H1 (cell line): ENCODE measurements at regions not wholly inside any gene's neighbourhood (a gene's known extent, or its start where the extent isn't known, plus 50 kb on each side); places are given as distances from the start of the nearest gene placed in this dataset.

Experiments
- CBX5 ChIP-seq: fragments of 300-800, 300-1000 bp; sonication (generic); IDR thresholded peaks from 2 replicates; pipeline ENCODE4 v1.7.1; 2016; ENCODE audit warnings: antibody characterized with exemption, low read length, low read depth
- CHD2 ChIP-seq: IDR thresholded peaks from 2 replicates; pipeline ENCODE4 v1.6.1; 2012; ENCODE audit warnings: low read length, improper control_type of control experiment
- KDM5A ChIP-seq: fragments of 200-600 bp; IDR thresholded peaks from 2 replicates; pipeline ENCODE4 v1.7.1; 2012; ENCODE audit warnings: mild to moderate bottlenecking, low read length, inconsistent platforms, mixed read lengths
- POLR2A ChIP-seq, 2 experiments: IDR thresholded peaks; 1 replicate in 1 of 2; 2 replicates in 1 of 2; pipeline ENCODE4 v1.6.1; 2011; ENCODE audit warnings: low read depth in 2 of 2, low read length in 2 of 2, mild to moderate bottlenecking in 2 of 2; ENCODE audit errors: control extremely low read depth in 1 of 2
- RNF2 ChIP-seq: fragments of 200-900, 300-1000 bp; sonication (generic); IDR thresholded peaks from 2 replicates; pipeline ENCODE4 v1.7.1; 2016; ENCODE audit warnings: borderline replicate concordance, low read depth, mild to moderate bottlenecking, antibody characterized with exemption, low read length; ENCODE audit not compliant: poor library complexity, severe bottlenecking; ENCODE audit errors: missing control alignments
- SIN3A ChIP-seq, 2 experiments: IDR thresholded peaks in 1 of 2; conservative IDR thresholded peaks in 1 of 2; 2 replicates each; pipeline ENCODE4 v1.6.1; 2011 to 2012; ENCODE audit warnings: low read length in 2 of 2, improper control_type of control experiment in 1 of 2, low read depth in 1 of 2, mild to moderate bottlenecking in 1 of 2
- SP1 ChIP-seq: IDR thresholded peaks from 2 replicates; pipeline ENCODE4 v1.6.1; 2011; ENCODE audit warnings: low read depth, low read length
- SP2 ChIP-seq: IDR thresholded peaks from 2 replicates; pipeline ENCODE4 v1.6.1; 2012; ENCODE audit warnings: mild to moderate bottlenecking, low read length, inconsistent platforms
- TF ChIP-seq, protein P1 (sequence below), 3 experiments: IDR thresholded peaks; 1 replicate in 2 of 3; 2 replicates in 1 of 3; pipeline versions ENCODE4 v1.5.1 to v1.6.1; 2011; ENCODE audit warnings: low read length in 3 of 3, mild to moderate bottlenecking in 3 of 3, inconsistent platforms in 2 of 3, low read depth in 1 of 3, moderate library complexity in 1 of 3; ENCODE audit not compliant: insufficient read depth in 1 of 3; ENCODE audit errors: control extremely low read depth in 1 of 3

DNA sequence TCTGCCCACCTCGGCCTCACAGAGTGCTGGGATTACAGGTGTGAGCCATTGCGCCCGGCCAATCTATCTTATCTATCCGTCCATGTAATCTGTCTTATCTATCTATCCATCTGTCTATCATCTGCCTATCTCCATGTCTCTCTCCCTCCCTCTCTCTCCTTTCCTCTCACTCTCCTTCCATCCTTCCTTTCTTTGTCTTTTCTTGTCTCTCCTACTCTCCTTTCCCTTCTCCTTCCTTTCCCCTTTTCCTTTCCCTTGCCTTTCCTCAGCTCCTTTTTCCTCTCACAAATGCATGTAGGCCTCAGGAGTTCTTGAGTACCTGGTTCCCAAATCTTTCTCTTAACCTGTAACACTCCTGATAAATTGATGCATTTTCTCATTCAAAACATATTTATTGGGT lies 89.3 kb upstream of the WSCD2 start:
- TF ChIP-seq, protein P1, sequence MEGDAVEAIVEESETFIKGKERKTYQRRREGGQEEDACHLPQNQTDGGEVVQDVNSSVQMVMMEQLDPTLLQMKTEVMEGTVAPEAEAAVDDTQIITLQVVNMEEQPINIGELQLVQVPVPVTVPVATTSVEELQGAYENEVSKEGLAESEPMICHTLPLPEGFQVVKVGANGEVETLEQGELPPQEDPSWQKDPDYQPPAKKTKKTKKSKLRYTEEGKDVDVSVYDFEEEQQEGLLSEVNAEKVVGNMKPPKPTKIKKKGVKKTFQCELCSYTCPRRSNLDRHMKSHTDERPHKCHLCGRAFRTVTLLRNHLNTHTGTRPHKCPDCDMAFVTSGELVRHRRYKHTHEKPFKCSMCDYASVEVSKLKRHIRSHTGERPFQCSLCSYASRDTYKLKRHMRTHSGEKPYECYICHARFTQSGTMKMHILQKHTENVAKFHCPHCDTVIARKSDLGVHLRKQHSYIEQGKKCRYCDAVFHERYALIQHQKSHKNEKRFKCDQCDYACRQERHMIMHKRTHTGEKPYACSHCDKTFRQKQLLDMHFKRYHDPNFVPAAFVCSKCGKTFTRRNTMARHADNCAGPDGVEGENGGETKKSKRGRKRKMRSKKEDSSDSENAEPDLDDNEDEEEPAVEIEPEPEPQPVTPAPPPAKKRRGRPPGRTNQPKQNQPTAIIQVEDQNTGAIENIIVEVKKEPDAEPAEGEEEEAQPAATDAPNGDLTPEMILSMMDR (IDR thresholded peaks at IDR 0.05; ENCODE audit: control extremely low read depth in 1 of 3, insufficient read depth in 1 of 3, low read depth in 1 of 3, low read length in 3 of 3), result no peak
- TF ChIP-seq POLR2A (IDR thresholded peaks at IDR 0.05; ENCODE audit: control extremely low read depth in 1 of 2, low read depth in 2 of 2, low read length in 2 of 2), result no peak
- TF ChIP-seq RNF2, result no peak
- TF ChIP-seq CBX5, result no peak
- no peak for TF ChIP-seq SP1
- TF ChIP-seq SP2, result no peak
- TF ChIP-seq KDM5A, result no peak
- TF ChIP-seq SIN3A (conservative IDR thresholded peaks at IDR 0.05 in 1 of 2, IDR thresholded peaks at IDR 0.05 in 1 of 2; ENCODE audit: low read depth in 1 of 2, low read length in 2 of 2), result no peak
- no peak for TF ChIP-seq CHD2
